ENCODE measurements at regions not wholly inside any gene's neighbourhood (a gene's known extent, or its start where the extent isn't known, plus 50 kb on each side); places are given as distances from the start of the nearest gene placed in this dataset.
A peak's percentile ranks its signal among the peaks of the same experiment; 100 is the strongest.

DNA sequence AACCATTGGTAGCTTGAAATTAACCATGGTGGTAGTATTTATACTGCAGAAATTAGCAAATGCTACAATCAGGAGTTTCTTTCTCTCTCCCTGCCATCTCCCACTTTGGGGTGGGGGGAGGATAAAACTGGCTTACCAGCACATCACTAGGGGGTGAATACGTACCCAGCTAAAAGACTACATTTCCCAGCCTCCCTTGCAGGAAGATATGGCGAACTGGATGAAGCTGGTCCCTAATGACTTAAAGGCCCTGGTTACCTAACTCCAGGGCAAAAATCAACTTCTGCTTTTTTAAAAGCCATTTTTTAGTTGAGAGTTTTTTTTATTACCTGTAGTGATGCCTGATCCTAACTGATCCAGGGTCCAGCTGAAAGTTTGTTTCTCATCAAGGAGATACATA lies 70.3 kb upstream of the RAB12 start:
- no peak for DNase-seq

DNA sequence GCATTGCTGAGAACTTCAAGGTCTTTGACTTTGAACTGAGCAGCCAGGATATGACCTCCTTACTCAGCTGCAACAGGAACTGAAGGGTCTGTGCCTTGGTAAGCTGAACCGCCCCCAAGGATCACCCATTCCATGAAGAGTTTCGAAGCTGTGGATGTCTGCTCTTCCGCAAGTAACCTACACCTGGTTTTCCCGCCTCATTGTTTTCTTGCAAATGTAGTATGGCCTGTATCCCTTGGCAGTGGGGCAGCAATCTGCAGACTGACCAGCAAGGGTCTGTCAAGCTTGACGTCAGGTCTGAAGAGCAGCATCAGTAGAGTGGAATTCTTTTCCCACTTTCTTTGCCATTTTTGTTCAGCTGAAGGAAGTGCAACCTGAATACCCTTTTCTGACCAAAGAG lies 62.6 kb upstream of the RAB12 start:
- no peak for DNase-seq

DNA sequence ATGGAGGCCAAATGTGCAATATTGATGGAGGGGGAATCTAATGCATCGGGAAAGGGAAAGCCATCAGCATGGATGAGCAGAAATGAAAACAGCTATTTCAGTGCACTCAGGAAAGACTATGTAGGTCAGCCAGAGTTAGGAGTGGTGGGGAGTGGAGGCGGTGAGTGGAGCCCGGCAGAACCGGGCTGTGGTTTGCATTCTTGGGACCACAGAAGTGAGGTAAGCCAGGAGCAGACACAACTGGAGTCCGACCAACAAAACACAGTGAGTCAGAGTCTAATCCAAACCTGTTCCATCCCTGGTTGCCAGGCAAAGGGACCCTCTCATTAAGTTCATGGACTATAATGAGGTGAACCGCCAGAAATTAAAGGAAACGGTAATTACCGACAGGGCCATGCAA lies 61.1 kb upstream of the RAB12 start:
- no peak for DNase-seq

DNA sequence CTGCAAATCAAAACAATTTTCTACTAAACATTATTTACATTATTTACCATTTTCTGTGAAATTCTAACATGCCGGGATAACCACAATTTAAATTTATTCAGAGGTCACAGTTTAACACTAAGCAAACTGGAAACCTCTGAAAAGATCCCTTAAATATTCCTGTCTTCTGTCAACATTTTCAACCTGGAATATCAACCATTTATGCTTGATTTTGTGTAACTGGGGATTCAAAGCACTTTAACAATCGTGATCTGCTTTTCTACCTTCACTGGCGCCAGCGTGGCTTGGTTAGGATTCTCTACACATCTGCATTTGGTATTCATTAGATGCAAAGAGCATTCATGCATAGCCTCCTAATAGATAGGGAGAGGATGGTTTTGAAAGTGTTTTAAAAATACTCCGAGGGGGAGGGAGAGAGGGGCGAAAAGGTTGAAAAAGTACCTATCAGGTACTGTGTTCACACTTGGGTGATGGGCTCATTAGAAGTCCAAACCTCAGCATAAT lies 59.9 kb upstream of the RAB12 start:
- DNase-seq, result no peak

DNA sequence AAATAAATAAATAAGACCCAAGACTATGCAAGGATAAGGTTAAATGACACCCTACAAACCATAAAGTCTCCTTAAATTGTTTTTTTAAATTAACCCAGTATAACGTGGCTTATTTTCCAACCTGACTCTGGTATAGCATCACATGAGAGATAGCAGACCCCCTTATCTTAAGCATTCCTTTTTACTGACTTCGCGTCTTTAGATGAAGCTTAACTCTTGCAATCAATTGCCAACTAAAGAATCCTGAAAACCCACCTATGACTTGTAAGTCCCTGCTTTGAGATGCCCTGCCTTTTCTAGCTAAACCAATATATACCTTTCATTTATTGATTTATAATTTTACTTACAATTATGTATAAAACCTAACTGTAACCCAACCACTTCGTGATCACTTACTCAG lies 57.1 kb upstream of the RAB12 start:
- DNase-seq, result no peak

DNA sequence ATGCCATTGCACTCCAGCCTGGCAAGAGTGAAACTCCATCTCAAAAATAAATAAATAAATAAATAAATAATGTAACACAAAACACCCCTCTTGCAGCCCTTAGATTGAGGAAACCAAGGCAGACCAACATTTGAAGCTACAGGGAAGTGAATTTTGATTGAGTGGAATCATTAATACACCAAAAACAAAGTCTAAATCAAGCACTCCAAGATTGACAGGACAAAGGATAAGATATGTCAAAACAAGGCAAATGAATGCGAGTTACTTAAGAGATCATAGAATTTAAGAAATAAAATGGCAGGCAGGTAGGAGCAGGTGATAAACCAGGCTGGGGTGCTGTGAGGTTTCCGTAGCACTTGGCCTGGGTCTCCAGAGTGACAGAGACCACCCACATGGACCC lies 54.9 kb upstream of the RAB12 start:
- DNase-seq, result peak in 1 of 3 donors; percentile 0

DNA sequence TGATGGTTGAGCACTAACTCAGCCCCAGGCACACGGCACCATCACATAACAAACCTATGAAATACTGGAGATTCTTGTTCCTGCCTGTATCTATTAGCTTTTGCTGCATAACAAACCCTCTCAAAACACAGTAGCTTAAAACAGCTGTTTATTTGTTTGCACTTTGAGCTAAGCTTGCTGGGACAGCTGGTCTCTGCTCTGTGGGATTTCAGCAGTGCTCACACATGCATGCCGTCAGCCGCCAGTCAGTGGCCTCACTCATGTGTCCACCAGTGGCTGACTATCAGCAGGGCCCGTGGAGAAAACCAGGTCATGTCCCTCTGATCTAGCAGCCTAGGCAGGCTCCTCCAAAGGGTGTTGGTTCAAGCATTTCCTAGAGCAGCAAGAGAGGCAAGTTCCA lies 52.8 kb upstream of the RAB12 start:
- no peak for DNase-seq

Measured in suppressor macrophage treated with lipopolysaccharide for 1 hour (primary cell).